ENCODE measurements at regions not wholly inside any gene's neighbourhood (a gene's known extent, or its start where the extent isn't known, plus 50 kb on each side); places are given as distances from the start of the nearest gene placed in this dataset.

DNA sequence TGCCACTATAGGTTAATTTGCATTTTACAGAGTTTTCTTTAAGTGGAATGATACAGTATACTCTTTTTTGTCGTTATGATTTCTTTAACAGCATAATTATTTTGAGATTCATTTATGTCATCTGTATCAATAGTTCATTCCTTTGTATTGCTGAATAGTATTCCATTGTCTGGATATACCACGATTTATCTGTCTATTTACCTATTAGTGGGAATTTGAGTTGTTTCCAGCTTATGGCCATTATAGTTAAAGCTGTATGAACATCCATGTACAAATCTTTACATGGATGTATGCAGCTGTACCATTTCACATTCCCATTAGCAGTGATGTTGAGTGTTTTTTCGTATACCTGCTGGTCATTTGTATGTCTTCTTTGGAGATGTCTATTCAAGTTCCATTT is 163.9 kb downstream of the ETNK1 start:
- H3K27me3 ChIP-seq, result no peaks in the 10 kb centered on the region
- DNase-seq, result no peak
- H3K9me3 ChIP-seq, result no peaks in the 10 kb centered on the region
- intact Hi-C loops (cut with DNase I; ENCODE audit: low total_unique reads), result no loop called here
- H3K27ac ChIP-seq, result peak overlapping the region; percentile 75 to 81
- no peaks in the 10 kb centered on the region for H3K36me3 ChIP-seq
- H3K4me1 ChIP-seq, result peaks cover 0 to 45% (median 19%) of the 10 kb centered on the region in 4 donors
- H3K4me3 ChIP-seq, result no peak overlapping the region
- TF ChIP-seq, protein P1, sequence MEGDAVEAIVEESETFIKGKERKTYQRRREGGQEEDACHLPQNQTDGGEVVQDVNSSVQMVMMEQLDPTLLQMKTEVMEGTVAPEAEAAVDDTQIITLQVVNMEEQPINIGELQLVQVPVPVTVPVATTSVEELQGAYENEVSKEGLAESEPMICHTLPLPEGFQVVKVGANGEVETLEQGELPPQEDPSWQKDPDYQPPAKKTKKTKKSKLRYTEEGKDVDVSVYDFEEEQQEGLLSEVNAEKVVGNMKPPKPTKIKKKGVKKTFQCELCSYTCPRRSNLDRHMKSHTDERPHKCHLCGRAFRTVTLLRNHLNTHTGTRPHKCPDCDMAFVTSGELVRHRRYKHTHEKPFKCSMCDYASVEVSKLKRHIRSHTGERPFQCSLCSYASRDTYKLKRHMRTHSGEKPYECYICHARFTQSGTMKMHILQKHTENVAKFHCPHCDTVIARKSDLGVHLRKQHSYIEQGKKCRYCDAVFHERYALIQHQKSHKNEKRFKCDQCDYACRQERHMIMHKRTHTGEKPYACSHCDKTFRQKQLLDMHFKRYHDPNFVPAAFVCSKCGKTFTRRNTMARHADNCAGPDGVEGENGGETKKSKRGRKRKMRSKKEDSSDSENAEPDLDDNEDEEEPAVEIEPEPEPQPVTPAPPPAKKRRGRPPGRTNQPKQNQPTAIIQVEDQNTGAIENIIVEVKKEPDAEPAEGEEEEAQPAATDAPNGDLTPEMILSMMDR (IDR thresholded peaks at IDR 0.05), result no peak

DNA sequence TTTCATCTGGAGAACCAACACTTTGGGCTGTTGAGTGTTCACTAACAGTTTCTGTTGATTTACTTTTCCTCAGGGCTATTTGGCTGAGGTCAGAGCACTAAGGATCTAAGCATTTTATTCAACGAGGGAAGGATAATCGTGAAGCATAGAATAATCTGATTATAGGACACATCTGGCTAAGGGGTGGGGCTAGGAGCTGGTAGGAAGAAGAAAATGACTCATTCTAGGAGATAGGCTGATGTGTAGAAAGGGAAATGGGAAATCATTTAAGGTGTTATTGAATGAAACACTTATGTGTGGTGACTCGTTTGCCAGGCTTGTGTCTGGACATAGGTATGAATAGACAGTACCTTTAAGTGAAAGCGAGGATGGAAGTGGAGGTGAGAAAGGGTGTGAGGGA is 167.2 kb downstream of the ETNK1 start:
- DNase-seq, result no peak
- Histone ChIP-seq H3K36me3 (no peaks in the 10 kb centered on the region), H3K4me3 (no peak overlapping the region), H3K9me3 (no peaks in the 10 kb centered on the region), H3K27ac (no peak overlapping the region), H3K4me1 (peaks cover 0 to 22% (median 5%) of the 10 kb centered on the region in 4 donors), H3K27me3 (no peaks in the 10 kb centered on the region)
- intact Hi-C loops (cut with DNase I; ENCODE audit: low total_unique reads), result no loop called here
- TF ChIP-seq, protein P1 (IDR thresholded peaks at IDR 0.05), result no peak

DNA sequence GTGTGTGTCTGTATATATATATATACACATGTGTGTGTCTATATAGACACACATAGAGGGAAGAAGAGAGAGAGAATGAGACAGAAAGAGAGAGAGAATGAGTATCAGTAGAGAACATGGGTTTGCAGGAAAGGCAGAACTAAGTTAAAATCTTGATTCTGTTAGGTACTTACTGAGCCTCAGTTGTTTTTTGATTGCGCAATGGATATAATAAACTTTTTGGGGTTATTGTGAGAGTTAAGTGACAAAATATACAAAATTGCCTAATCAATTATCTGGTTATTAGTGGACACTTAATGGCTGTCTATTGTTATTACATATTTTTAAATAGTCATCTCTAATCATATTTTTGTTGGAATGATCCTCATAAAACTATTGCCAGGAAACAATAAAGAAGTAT is 169.0 kb downstream of the ETNK1 start:
- H3K9me3 ChIP-seq, result no peaks in the 10 kb centered on the region
- H3K36me3 ChIP-seq, result no peaks in the 10 kb centered on the region
- intact Hi-C loops (cut with DNase I; ENCODE audit: low total_unique reads), result no loop called here
- H3K4me3 ChIP-seq, result no peak overlapping the region
- TF ChIP-seq, protein P1 (IDR thresholded peaks at IDR 0.05), result no peak
- H3K27me3 ChIP-seq, result no peaks in the 10 kb centered on the region
- no peak overlapping the region for H3K27ac ChIP-seq
- H3K4me1 ChIP-seq, result peaks cover 0 to 11% (median 0%) of the 10 kb centered on the region in 4 donors
- DNase-seq, result no peak

DNA sequence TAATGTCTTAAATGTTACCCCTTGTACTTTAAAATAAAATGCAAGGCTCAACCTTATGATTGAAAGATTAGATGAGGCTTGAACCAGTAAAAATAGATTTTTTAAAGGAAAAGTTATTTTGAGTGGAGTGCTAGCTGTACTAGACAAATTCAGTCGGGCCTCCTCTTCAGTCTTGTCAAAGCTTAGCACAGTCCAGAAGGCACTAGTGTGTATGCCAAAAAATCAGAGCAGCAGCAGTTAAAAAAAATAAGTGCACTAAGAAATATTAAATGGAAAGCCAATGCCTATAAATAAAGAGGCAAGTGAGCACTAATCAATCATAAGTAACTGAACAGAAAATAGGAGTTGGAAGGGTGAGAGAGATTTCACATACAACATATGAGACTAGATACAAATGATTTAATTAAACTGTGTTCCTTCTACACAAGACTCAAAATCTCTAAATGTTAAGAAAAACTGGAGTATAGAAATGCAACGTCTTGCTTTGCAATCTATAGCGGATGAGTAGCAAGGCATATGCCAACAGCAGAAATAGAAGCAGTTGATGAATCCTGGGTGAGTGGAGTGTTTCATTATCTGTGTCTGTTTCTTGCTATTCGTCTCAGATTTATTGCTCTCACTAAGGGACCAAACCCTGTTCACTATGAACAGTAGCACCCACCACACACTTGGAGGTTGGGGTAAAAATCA is 172.1 kb downstream of the ETNK1 start:
- no peak overlapping the region for H3K4me3 ChIP-seq
- H3K4me1 ChIP-seq, result peaks cover 0 to 22% (median 0%) of the 10 kb centered on the region in 4 donors
- intact Hi-C loops (cut with DNase I; ENCODE audit: low total_unique reads), result no loop called here
- H3K27ac ChIP-seq, result no peak overlapping the region
- no peaks in the 10 kb centered on the region for H3K9me3 ChIP-seq
- TF ChIP-seq, protein P1 (IDR thresholded peaks at IDR 0.05), result no peak
- no peaks in the 10 kb centered on the region for H3K27me3 ChIP-seq
- no peak for DNase-seq
- no peaks in the 10 kb centered on the region for H3K36me3 ChIP-seq

DNA sequence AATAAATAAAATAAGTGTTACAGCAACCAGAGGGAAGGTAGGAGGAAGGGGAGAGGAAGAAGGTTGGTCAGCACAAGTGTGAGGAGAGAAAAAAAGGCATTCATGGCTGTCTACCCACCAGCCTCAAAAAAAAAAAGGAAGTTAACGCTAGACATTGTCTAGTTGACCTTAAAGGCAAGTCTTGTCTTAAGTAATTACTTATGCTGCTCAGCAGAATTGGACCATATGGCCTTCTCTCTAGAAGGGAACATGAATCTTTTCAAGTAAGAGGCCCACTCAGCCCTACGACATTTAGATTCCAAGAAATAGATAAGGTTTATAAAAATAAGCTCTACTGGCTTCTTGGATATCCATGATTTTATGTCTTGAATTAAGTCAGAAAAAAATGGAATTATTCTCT is 172.7 kb downstream of the ETNK1 start:
- intact Hi-C loops (cut with DNase I; ENCODE audit: low total_unique reads), result no loop called here

More for the DNA sequence above, 172.7 kb downstream of the ETNK1 start:
- DNase-seq, result no peak
- Histone ChIP-seq H3K27me3 (no peaks in the 10 kb centered on the region), H3K36me3 (no peaks in the 10 kb centered on the region), H3K9me3 (no peaks in the 10 kb centered on the region), H3K4me1 (peaks cover 0 to 28% (median 0%) of the 10 kb centered on the region in 4 donors), H3K4me3 (no peak overlapping the region), H3K27ac (no peak overlapping the region)
- TF ChIP-seq, protein P1 (IDR thresholded peaks at IDR 0.05), result no peak

Data from tibial artery (tissue), 4 donors.